ENCODE measurements at regions not wholly inside any gene's neighbourhood (a gene's known extent, or its start where the extent isn't known, plus 50 kb on each side); places are given as distances from the start of the nearest gene placed in this dataset.

GRCh38 chr6:19042420-19042819 lies 655.3 kb downstream of the RNF144B start:
- DNase-seq, result no peak

GRCh38 chr6:19050765-19051164 lies 663.6 kb downstream of the RNF144B start:
- no peak for DNase-seq

- DNase-seq, result no peak
These were observed 665.1 kb downstream of the RNF144B start for GRCh38 chr6:19052219-19052618.

- DNase-seq, result no peak
These were observed 672.0 kb downstream of the RNF144B start for GRCh38 chr6:19059102-19059501.

GRCh38 chr6:19067165-19067564 lies 680.0 kb downstream of the RNF144B start:
- no peak for DNase-seq

GRCh38 chr6:19070520-19070919 lies 683.4 kb downstream of the RNF144B start:
- no peak for DNase-seq

GRCh38 chr6:19083801-19084200 lies 696.7 kb downstream of the RNF144B start:
- no peak for DNase-seq

GRCh38 chr6:19086480-19086879 lies 699.3 kb downstream of the RNF144B start:
- no peak for DNase-seq

GRCh38 chr6:19087296-19087695 lies 700.1 kb downstream of the RNF144B start:
- no peak for DNase-seq

GRCh38 chr6:19087897-19088296 lies 700.7 kb downstream of the RNF144B start:
- no peak for DNase-seq

GRCh38 chr6:19100752-19101151 lies 713.6 kb downstream of the RNF144B start:
- no peak for DNase-seq

- DNase-seq, result no peak
These were observed 715.8 kb downstream of the RNF144B start for GRCh38 chr6:19102936-19103335.

GRCh38 chr6:19107468-19107867 lies 720.3 kb downstream of the RNF144B start:
- DNase-seq, result no peak

GRCh38 chr6:19121521-19121920 lies 715.6 kb upstream of the ID4 start:
- DNase-seq, result no peak

- DNase-seq, result no peak
These were observed 710.1 kb upstream of the ID4 start for GRCh38 chr6:19127081-19127480.

- DNase-seq, result no peak
These were observed 708.5 kb upstream of the ID4 start for GRCh38 chr6:19128701-19129100.

- DNase-seq, result no peak
These were observed 701.5 kb upstream of the ID4 start for GRCh38 chr6:19135706-19136105.

GRCh38 chr6:19137505-19137904 lies 699.7 kb upstream of the ID4 start:
- no peak for DNase-seq

GRCh38 chr6:19142275-19142674 lies 694.9 kb upstream of the ID4 start:
- no peak for DNase-seq

- no peak for DNase-seq
These were observed 686.9 kb upstream of the ID4 start for GRCh38 chr6:19150307-19150706.

GRCh38 chr6:19153270-19153980 lies 683.7 kb upstream of the ID4 start:
- no peak for DNase-seq

- no peak for DNase-seq
These were observed 683.2 kb upstream of the ID4 start for GRCh38 chr6:19153981-19154295.

GRCh38 chr6:19156443-19156842 lies 680.7 kb upstream of the ID4 start:
- no peak for DNase-seq

GRCh38 chr6:19157486-19157885 lies 679.7 kb upstream of the ID4 start:
- DNase-seq, result no peak

GRCh38 chr6:19158586-19158985 lies 678.6 kb upstream of the ID4 start:
- no peak for DNase-seq

- DNase-seq, result no peak
These were observed 678.1 kb upstream of the ID4 start for GRCh38 chr6:19159089-19159488.
